COLO668 (cell line): ENCODE measurements at regions not wholly inside any gene's neighbourhood (a gene's known extent, or its start where the extent isn't known, plus 50 kb on each side); places are given as distances from the start of the nearest gene placed in this dataset.

Source experiments
- DNase-seq: peaks from one replicate; lab custom pipeline; 2025; ENCODE audit not compliant: unreplicated experiment; lab: John Stamatoyannopoulos, UW

GRCh38 chr3:59422312-59422711 lies 372.5 kb upstream of the CFAP20DC start:
- DNase-seq, result no peak

- no peak for DNase-seq
These were observed 369.0 kb upstream of the CFAP20DC start for GRCh38 chr3:59418836-59419235.

- no peak for DNase-seq
These were observed 362.7 kb upstream of the CFAP20DC start for GRCh38 chr3:59412516-59412915.

GRCh38 chr3:59411694-59412093 lies 361.9 kb upstream of the CFAP20DC start:
- DNase-seq, result no peak

- no peak for DNase-seq
These were observed 361.4 kb upstream of the CFAP20DC start for GRCh38 chr3:59411186-59411585.

GRCh38 chr3:59408047-59408624 lies 358.3 kb upstream of the CFAP20DC start:
- DNase-seq, result no peak

GRCh38 chr3:59407425-59407824 lies 357.6 kb upstream of the CFAP20DC start:
- DNase-seq, result no peak

- no peak for DNase-seq
These were observed 357.1 kb upstream of the CFAP20DC start for GRCh38 chr3:59406943-59407342.

GRCh38 chr3:59404851-59405250 lies 355.0 kb upstream of the CFAP20DC start:
- DNase-seq, result no peak

- no peak for DNase-seq
These were observed 354.2 kb upstream of the CFAP20DC start for GRCh38 chr3:59404064-59404463.

GRCh38 chr3:59401924-59402323 lies 352.1 kb upstream of the CFAP20DC start:
- DNase-seq, result no peak

GRCh38 chr3:59392116-59392515 lies 342.3 kb upstream of the CFAP20DC start:
- no peak for DNase-seq

GRCh38 chr3:59391131-59391530 lies 341.3 kb upstream of the CFAP20DC start:
- DNase-seq, result no peak

- no peak for DNase-seq
These were observed 338.9 kb upstream of the CFAP20DC start for GRCh38 chr3:59388555-59389270.

GRCh38 chr3:59386165-59386564 lies 336.3 kb upstream of the CFAP20DC start:
- DNase-seq, result no peak

- no peak for DNase-seq
These were observed 335.7 kb upstream of the CFAP20DC start for GRCh38 chr3:59385547-59385946.

GRCh38 chr3:59381282-59381681 lies 331.5 kb upstream of the CFAP20DC start:
- no peak for DNase-seq

GRCh38 chr3:59380146-59380545 lies 330.3 kb upstream of the CFAP20DC start:
- DNase-seq, result no peak

GRCh38 chr3:59374818-59375211 lies 325.0 kb upstream of the CFAP20DC start:
- no peak for DNase-seq

- DNase-seq, result no peak
These were observed 324.4 kb upstream of the CFAP20DC start for GRCh38 chr3:59374091-59374817.

GRCh38 chr3:59372346-59372745 lies 322.5 kb upstream of the CFAP20DC start:
- DNase-seq, result no peak
